Adrenal gland (tissue), 9 donors: ENCODE measurements at regions not wholly inside any gene's neighbourhood (a gene's known extent, or its start where the extent isn't known, plus 50 kb on each side); places are given as distances from the start of the nearest gene placed in this dataset.

Experiments
- DNase-seq, 7 donors: peaks; one replicate each; pipeline ENCODE4 v3.0.0-alpha.2; 2019 to 2020
- H3K27ac ChIP-seq, 5 donors: fragments of 200-600 bp; sonication (generic) in 4 of 5; 1 replicate in 3 of 5; 2 replicates in 2 of 5; pipeline versions ENCODE4 v1.5.1 to v1.8.0; 2016 to 2020; ENCODE audit warnings: mild to moderate bottlenecking in 1 of 5
- H3K27me3 ChIP-seq: fragments of 200-600 bp; 2 replicates; pipeline ENCODE4 v1.8.0; 2021
- H3K36me3 ChIP-seq, 2 donors: fragments of 200-600 bp; replicated peaks in 1 of 2; 1 replicate in 1 of 2; 2 replicates in 1 of 2; pipeline versions ENCODE4 v1.5.1 to v1.8.0; 2018 to 2022
- H3K4me1 ChIP-seq, 2 donors: fragments of 200-600 bp; replicated peaks in 1 of 2; 1 replicate in 1 of 2; 2 replicates in 1 of 2; pipeline versions ENCODE4 v1.5.1 to v1.8.0; 2018 to 2021
- H3K4me3 ChIP-seq, 4 donors: fragments of 200-600 bp; sonication (generic) in 3 of 4; one replicate each; pipeline ENCODE4 v1.5.1; 2016 to 2018
- H3K9me3 ChIP-seq, 3 donors: fragments of 200-600 bp; sonication (generic) in 1 of 3; replicated peaks in 1 of 3; 1 replicate in 2 of 3; 2 replicates in 1 of 3; pipeline versions ENCODE4 v1.5.1 to v1.8.0; 2016 to 2021
- CTCF ChIP-seq, 6 experiments: fragments of 450-650 bp in 4 of 6; fragments of 200-600 bp in 2 of 6; sonication (generic) in 1 of 6; IDR thresholded peaks; 1 replicate in 5 of 6; 2 replicates in 1 of 6; pipeline versions ENCODE4 v1.5.1 to v1.8.0; 2016 to 2021; ENCODE audit warnings: antibody characterized with exemption in 6 of 6, mild to moderate bottlenecking in 2 of 6, moderate library complexity in 1 of 6
- POLR2A ChIP-seq, 2 donors: fragments of 450-650 bp; IDR thresholded peaks; one replicate each; pipeline ENCODE4 v1.6.1; 2017; ENCODE audit warnings: antibody characterized with exemption in 2 of 2, mild to moderate bottlenecking in 2 of 2, moderate library complexity in 1 of 2
- WGBS, 4 donors: extraction: QIAGEN DNeasy Blood & Tissue Kit in 2 of 4; methylation state at CpG; one replicate each; pipeline versions ENCODE4 v1.1.5 to v1.1.7; 2013 to 2017; 5-methylcytosine and 5-hydroxymethylcytosine counted together
- intact Hi-C, 2 donors: fragments of 100-400 bp; cut with DNase I; formaldehyde crosslinking; loops; one replicate each; pipeline versions ENCODE4 v1.14.1 to v1.15.0; 2022 to 2023
- donor health status: healthy with polysubstance abuse.
- donor health status: Bipolar disorder and iron deficiency.
- donor health status: DM: yes; HTN: yes; CAD: no.
- donor health status: DM: no; HTN: no; CAD: no.
- donor health status: DM: no; HTN: no; CAD: no.

DNA sequence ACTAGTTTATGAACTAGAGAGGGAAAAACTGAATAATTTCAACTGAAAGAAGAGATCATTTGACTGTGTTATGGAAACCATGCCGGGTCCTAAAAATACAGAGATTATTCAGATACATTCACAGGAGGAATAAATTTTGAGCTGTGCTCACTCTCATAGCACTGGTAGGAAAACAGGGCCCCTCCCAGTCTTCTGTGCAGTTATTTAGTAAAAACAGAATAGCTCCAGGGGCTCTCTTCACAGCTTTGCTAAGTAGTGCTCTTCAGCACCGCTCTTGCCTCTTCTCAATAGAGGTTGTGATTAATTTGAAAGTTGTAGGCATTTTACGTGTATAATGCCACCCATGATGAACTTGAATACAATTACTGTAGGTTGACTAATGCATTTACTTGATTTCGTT, 435.9 kb upstream of the PDE3A start:
- no peaks in the 10 kb centered on the region for H3K27me3 ChIP-seq
- 61 to 92% (median 79%) methylated on average over 4 of the region's 4 CpGs for WGBS, 4 donors
- TF ChIP-seq CTCF (IDR thresholded peaks at IDR 0.05) (no peak), POLR2A (IDR thresholded peaks at IDR 0.05) (no peak)
- no peaks in the 10 kb centered on the region for H3K36me3 ChIP-seq
- no peak for DNase-seq
- intact Hi-C loops = no loop called here
- H3K9me3 ChIP-seq = no peaks in the 10 kb centered on the region
- H3K4me3 ChIP-seq = no peak overlapping the region
- H3K4me1 ChIP-seq = no peaks in the 10 kb centered on the region
- H3K27ac ChIP-seq = no peak overlapping the region

DNA sequence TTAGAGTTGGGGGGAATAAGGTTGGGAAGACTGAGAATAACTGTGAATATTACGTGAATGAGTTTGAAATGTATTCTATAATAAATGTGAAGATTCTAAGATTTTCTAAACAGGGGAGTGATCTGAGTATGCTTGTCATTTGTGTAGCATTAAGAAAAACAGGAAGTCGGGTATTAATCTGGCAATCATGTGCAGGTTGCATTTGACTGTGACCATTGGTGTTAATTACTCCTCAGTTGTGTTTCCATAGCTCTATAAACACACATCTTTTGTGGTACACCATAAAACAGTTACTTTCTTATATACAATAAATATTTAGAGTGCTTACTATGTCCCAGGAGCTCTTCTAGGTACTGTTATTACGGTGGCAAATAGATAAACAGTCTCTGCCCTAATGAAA, 434.4 kb upstream of the PDE3A start:
- no peaks in the 10 kb centered on the region for H3K36me3 ChIP-seq
- intact Hi-C loops = no loop called here
- no peaks in the 10 kb centered on the region for H3K27me3 ChIP-seq
- no peak for TF ChIP-seq POLR2A (IDR thresholded peaks at IDR 0.05)
- TF ChIP-seq CTCF (IDR thresholded peaks at IDR 0.05) = no peak
- H3K4me1 ChIP-seq = no peaks in the 10 kb centered on the region
- DNase-seq = no peak
- no peak overlapping the region for H3K27ac ChIP-seq
- WGBS, 4 donors = 70 to 84% (median 77%) methylated on average over 3 of the region's 3 CpGs
- no peak overlapping the region for H3K4me3 ChIP-seq
- no peaks in the 10 kb centered on the region for H3K9me3 ChIP-seq

- no peaks in the 10 kb centered on the region for H3K4me1 ChIP-seq
- no peak for TF ChIP-seq POLR2A (IDR thresholded peaks at IDR 0.05)
- TF ChIP-seq CTCF (IDR thresholded peaks at IDR 0.05) = no peak
- no peak overlapping the region for H3K27ac ChIP-seq
- H3K9me3 ChIP-seq = no peaks in the 10 kb centered on the region
- DNase-seq = no peak
- no peaks in the 10 kb centered on the region for H3K27me3 ChIP-seq
- WGBS, 4 donors = 73 to 84% (median 79%) methylated on average over 6 of the region's 6 CpGs
- no peak overlapping the region for H3K4me3 ChIP-seq
- no peaks in the 10 kb centered on the region for H3K36me3 ChIP-seq
- intact Hi-C loops = no loop called here
These were observed 431.2 kb upstream of the PDE3A start for GRCh38 chr12:19937161-19937560.

GRCh38 chr12:19938031-19938430, 430.3 kb upstream of the PDE3A start:
- Histone ChIP-seq H3K4me3 (no peak overlapping the region), H3K9me3 (no peaks in the 10 kb centered on the region), H3K27me3 (no peaks in the 10 kb centered on the region), H3K4me1 (no peaks in the 10 kb centered on the region), H3K36me3 (no peaks in the 10 kb centered on the region), H3K27ac (no peak overlapping the region)
- DNase-seq = no peak
- intact Hi-C loops = no loop called here
- whole genome bisulfite sequencing, 4 donors = 61 to 74% (median 70%) methylated on average over 2 of the region's 2 CpGs
- no peak for TF ChIP-seq POLR2A (IDR thresholded peaks at IDR 0.05)
- TF ChIP-seq CTCF (IDR thresholded peaks at IDR 0.05) = no peak
